NT2/D1 (cell line): ENCODE measurements at regions not wholly inside any gene's neighbourhood (a gene's known extent, or its start where the extent isn't known, plus 50 kb on each side); places are given as distances from the start of the nearest gene placed in this dataset.

ENCODE experiments used
- YY1 ChIP-seq: IDR thresholded peaks from 2 replicates; pipeline ENCODE4 v1.6.1; 2011; ENCODE audit not compliant: insufficient read length, insufficient read depth
- ZNF274 ChIP-seq: IDR thresholded peaks from 2 replicates; pipeline ENCODE4 v1.6.1; 2011; ENCODE audit warnings: mild to moderate bottlenecking, low read depth, low read length

GRCh38 chr2:71882949-71883472 is 264.7 kb downstream of the CYP26B1 start:
- no peak for TF ChIP-seq ZNF274
- TF ChIP-seq YY1 = no peak
